H9 (cell line): ENCODE measurements at regions not wholly inside any gene's neighbourhood (a gene's known extent, or its start where the extent isn't known, plus 50 kb on each side); places are given as distances from the start of the nearest gene placed in this dataset.

Experiments used
- DNase-seq: peaks from one replicate; pipeline ENCODE4 v3.0.0-alpha.2; 2017
- H2AFZ ChIP-seq: one replicate; pipeline ENCODE4 v1.6.1; 2013; ENCODE audit warnings: mild to moderate bottlenecking, low read length, control low read depth, moderate library complexity
- H2AK5ac ChIP-seq: 2 replicates; pipeline ENCODE4 v1.6.1; 2013; ENCODE audit warnings: low read length, control low read depth, mixed read lengths; ENCODE audit not compliant: insufficient read length
- H2BK120ac ChIP-seq: one replicate; pipeline ENCODE4 v1.6.1; 2013; ENCODE audit warnings: low read depth, mild to moderate bottlenecking, low read length, control low read depth, inconsistent platforms; ENCODE audit not compliant: poor library complexity, severe bottlenecking
- H2BK12ac ChIP-seq: 2 replicates; pipeline ENCODE4 v1.6.1; 2013; ENCODE audit warnings: low read length, control low read depth, mixed read lengths, low read depth; ENCODE audit not compliant: insufficient read length
- H2BK15ac ChIP-seq: 2 replicates; pipeline ENCODE4 v1.6.1; 2013; ENCODE audit warnings: low read depth, low read length, control low read depth
- H2BK20ac ChIP-seq: one replicate; pipeline ENCODE4 v1.6.1; 2013; ENCODE audit warnings: low read depth, mild to moderate bottlenecking, low read length, control low read depth, inconsistent platforms; ENCODE audit not compliant: poor library complexity, severe bottlenecking
- H2BK5ac ChIP-seq: 2 replicates; pipeline ENCODE4 v1.6.1; 2013; ENCODE audit warnings: low read length, control low read depth, mixed read lengths; ENCODE audit not compliant: insufficient read length
- H3K14ac ChIP-seq: 2 replicates; pipeline ENCODE4 v1.6.1; 2013; ENCODE audit warnings: low read length, control low read depth; ENCODE audit not compliant: insufficient read depth
- H3K18ac ChIP-seq: 2 replicates; pipeline ENCODE4 v1.6.1; 2013; ENCODE audit warnings: low read depth, mild to moderate bottlenecking, mixed read lengths, low read length, control low read depth; ENCODE audit not compliant: insufficient read length
- H3K23ac ChIP-seq: 2 replicates; pipeline ENCODE4 v1.6.1; 2013; ENCODE audit warnings: low read length, control low read depth, mixed read lengths, low read depth; ENCODE audit not compliant: insufficient read length
- H3K23me2 ChIP-seq: 2 replicates; pipeline ENCODE4 v1.6.1; 2013; ENCODE audit warnings: low read depth, mild to moderate bottlenecking, mixed read lengths, low read length, control low read depth; ENCODE audit not compliant: insufficient read length, poor library complexity, severe bottlenecking
- H3K27ac ChIP-seq: 2 replicates; pipeline ENCODE4 v1.5.1; 2013; ENCODE audit warnings: low read length, control low read depth, mixed read lengths, low read depth; ENCODE audit not compliant: insufficient read length
- H3K27me3 ChIP-seq: 2 replicates; pipeline ENCODE4 v1.6.1; 2013; ENCODE audit warnings: low read length, control low read depth, inconsistent platforms; ENCODE audit not compliant: insufficient read depth
- H3K4ac ChIP-seq: 2 replicates; pipeline ENCODE4 v1.6.1; 2013; ENCODE audit warnings: low read depth, mild to moderate bottlenecking, control low read depth, inconsistent platforms, low read length, moderate library complexity
- H3K4me1 ChIP-seq: 2 replicates; pipeline ENCODE4 v1.6.1; 2013; ENCODE audit warnings: low read length, control low read depth, inconsistent platforms; ENCODE audit not compliant: insufficient read depth
- H3K4me2 ChIP-seq: 2 replicates; pipeline ENCODE4 v1.6.1; 2013; ENCODE audit warnings: low read length, control low read depth, mixed read lengths; ENCODE audit not compliant: insufficient read length, insufficient read depth
- H3K56ac ChIP-seq: 2 replicates; pipeline ENCODE4 v1.6.1; 2013; ENCODE audit warnings: low read depth, mild to moderate bottlenecking, mixed read lengths, low read length, control low read depth; ENCODE audit not compliant: insufficient read length
- H3K79me1 ChIP-seq: 2 replicates; pipeline ENCODE4 v1.6.1; 2013; ENCODE audit warnings: low read depth, mild to moderate bottlenecking, moderate library complexity, low read length, control low read depth, inconsistent platforms; ENCODE audit not compliant: insufficient read depth, poor library complexity, severe bottlenecking
- H3K79me2 ChIP-seq: 2 replicates; pipeline ENCODE4 v1.6.1; 2013; ENCODE audit warnings: low read length, control low read depth, inconsistent platforms; ENCODE audit not compliant: insufficient read depth
- H3K9ac ChIP-seq: 2 replicates; pipeline ENCODE4 v1.6.1; 2013; ENCODE audit warnings: low read length, control low read depth, mixed read lengths; ENCODE audit not compliant: insufficient read length; ENCODE audit errors: extremely low read depth
- H3K9me3 ChIP-seq: one replicate; pipeline ENCODE4 v1.6.1; 2013; ENCODE audit warnings: low read depth, low read length, inconsistent platforms; ENCODE audit not compliant: control insufficient read depth
- H3T11ph ChIP-seq: one replicate; pipeline ENCODE4 v1.6.1; 2013; ENCODE audit warnings: mild to moderate bottlenecking, low read length, control low read depth, inconsistent platforms
- H4K20me1 ChIP-seq: one replicate; pipeline ENCODE4 v1.6.1; 2013; ENCODE audit not compliant: control insufficient read depth, insufficient read length, insufficient read depth
- H4K5ac ChIP-seq: 2 replicates; pipeline ENCODE4 v1.6.1; 2013; ENCODE audit warnings: low read depth, mild to moderate bottlenecking, mixed read lengths, low read length, control low read depth; ENCODE audit not compliant: insufficient read length
- H4K8ac ChIP-seq: replicated peaks from 2 replicates; pipeline ENCODE4 v1.6.1; 2013; ENCODE audit warnings: low read length, control low read depth, mixed read lengths, low read depth; ENCODE audit not compliant: insufficient read length
- H4K91ac ChIP-seq: 2 replicates; pipeline ENCODE4 v1.6.1; 2013; ENCODE audit warnings: low read depth, mild to moderate bottlenecking, moderate library complexity, mixed read lengths, low read length, control low read depth; ENCODE audit not compliant: insufficient read length
- H3K27ac Mint-ChIP-seq, 3 experiments: 2 replicates in 2 of 3; 3 replicates in 1 of 3; pipeline ENCODE4 v1.8.0; 2020 to 2021; ENCODE audit warnings: mixed read lengths in 3 of 3, mild to moderate bottlenecking in 1 of 3, moderate library complexity in 1 of 3
- H3K27me3 Mint-ChIP-seq: 2 replicates; pipeline ENCODE4 v1.8.0; 2021; ENCODE audit warnings: low read depth, mild to moderate bottlenecking, moderate library complexity, mixed read lengths
- H3K36me3 Mint-ChIP-seq, 3 experiments: 2 replicates in 2 of 3; 3 replicates in 1 of 3; pipeline ENCODE4 v1.8.0; 2020 to 2021; ENCODE audit warnings: low read depth in 3 of 3, mixed read lengths in 3 of 3; ENCODE audit not compliant: insufficient read depth in 1 of 3
- H3K4me1 Mint-ChIP-seq, 2 experiments: 2 replicates each; pipeline ENCODE4 v1.8.0; 2020; ENCODE audit warnings: mixed read lengths in 2 of 2
- H3K4me3 Mint-ChIP-seq, 2 experiments: 2 replicates in 1 of 2; 3 replicates in 1 of 2; pipeline ENCODE4 v1.8.0; 2020 to 2021; ENCODE audit warnings: mild to moderate bottlenecking in 2 of 2, mixed read lengths in 2 of 2, moderate library complexity in 1 of 2
- H3K9me3 Mint-ChIP-seq, 2 experiments: 2 replicates in 1 of 2; 3 replicates in 1 of 2; pipeline ENCODE4 v1.8.0; 2020; ENCODE audit warnings: mild to moderate bottlenecking in 2 of 2, mixed read lengths in 2 of 2, moderate library complexity in 1 of 2
- WGBS: extraction: QIAGEN DNeasy Blood & Tissue Kit; methylation state at CpG from one replicate; pipeline ENCODE4 v1.1.7; 2013; ENCODE audit warnings: missing lambda C conversion rate, low lambda C conversion rate, mixed read lengths; ENCODE audit not compliant: insufficient read length; ENCODE audit errors: extremely low coverage; 5-methylcytosine and 5-hydroxymethylcytosine counted together
- TF ChIP-seq, protein P1 (sequence below): fragments of 200-600 bp; sonication (generic); conservative IDR thresholded peaks from 3 replicates; pipeline ENCODE4 v1.8.0; 2021; ENCODE audit warnings: antibody characterized with exemption, mild to moderate bottlenecking

DNA sequence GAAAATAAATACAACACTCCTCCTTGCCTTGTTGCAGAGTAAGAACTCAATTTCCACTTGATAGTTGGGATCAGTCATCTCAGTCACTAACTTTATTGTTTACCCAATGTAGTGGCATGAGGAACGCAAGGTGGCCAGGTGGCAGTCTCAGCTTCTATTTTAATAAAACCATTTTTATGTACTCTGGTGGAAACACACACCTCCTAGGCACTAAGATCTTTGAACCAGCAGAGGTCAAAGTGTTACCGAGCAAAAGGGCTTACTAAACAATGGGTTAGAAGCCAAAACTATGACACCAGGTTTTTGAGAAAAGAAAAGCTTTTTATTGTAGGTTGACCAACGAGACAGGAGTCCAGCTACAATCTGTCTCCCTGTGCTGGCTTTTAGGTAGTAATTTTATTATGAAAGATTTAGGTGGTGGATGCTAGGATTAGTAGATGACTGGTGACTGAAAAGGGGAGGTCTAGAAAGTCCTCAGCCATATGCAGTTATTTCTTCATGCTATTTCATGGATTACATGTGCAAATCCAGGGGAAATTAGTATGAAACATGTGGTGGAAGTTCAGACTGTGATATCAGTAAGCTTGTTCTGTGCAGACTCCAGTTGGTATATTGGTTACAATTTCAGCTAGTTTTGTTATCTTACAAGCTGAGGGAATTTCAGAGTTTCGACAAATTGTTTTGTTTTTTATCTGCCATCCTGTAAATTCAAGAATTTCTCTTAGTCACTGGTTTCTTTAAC, 122.3 kb downstream of the PCTP start:
- no peak overlapping the region for H3K4ac ChIP-seq
- no peak overlapping the region for H2BK120ac ChIP-seq
- no peak overlapping the region for H2BK5ac ChIP-seq
- no peak overlapping the region for H3K23ac ChIP-seq
- no peak overlapping the region for H3K27ac Mint-ChIP-seq
- no peak overlapping the region for H3T11ph ChIP-seq
- H3K9me3 ChIP-seq, result no peaks in the 10 kb centered on the region
- H3K27ac ChIP-seq, result no peak overlapping the region
- H3K23me2 ChIP-seq, result no peaks in the 10 kb centered on the region
- H3K18ac ChIP-seq, result no peak overlapping the region
- WGBS, result no CpG with 5 or more reads among the region's 4 CpGs
- no peaks in the 10 kb centered on the region for H4K20me1 ChIP-seq
- H3K27me3 Mint-ChIP-seq, result peaks cover 3% of the 10 kb centered on the region
- H3K9ac ChIP-seq, result no peak overlapping the region
- peaks cover 5 to 17% (median 9%) of the 10 kb centered on the region in 3 experiments for H3K36me3 Mint-ChIP-seq
- TF ChIP-seq, protein P1, sequence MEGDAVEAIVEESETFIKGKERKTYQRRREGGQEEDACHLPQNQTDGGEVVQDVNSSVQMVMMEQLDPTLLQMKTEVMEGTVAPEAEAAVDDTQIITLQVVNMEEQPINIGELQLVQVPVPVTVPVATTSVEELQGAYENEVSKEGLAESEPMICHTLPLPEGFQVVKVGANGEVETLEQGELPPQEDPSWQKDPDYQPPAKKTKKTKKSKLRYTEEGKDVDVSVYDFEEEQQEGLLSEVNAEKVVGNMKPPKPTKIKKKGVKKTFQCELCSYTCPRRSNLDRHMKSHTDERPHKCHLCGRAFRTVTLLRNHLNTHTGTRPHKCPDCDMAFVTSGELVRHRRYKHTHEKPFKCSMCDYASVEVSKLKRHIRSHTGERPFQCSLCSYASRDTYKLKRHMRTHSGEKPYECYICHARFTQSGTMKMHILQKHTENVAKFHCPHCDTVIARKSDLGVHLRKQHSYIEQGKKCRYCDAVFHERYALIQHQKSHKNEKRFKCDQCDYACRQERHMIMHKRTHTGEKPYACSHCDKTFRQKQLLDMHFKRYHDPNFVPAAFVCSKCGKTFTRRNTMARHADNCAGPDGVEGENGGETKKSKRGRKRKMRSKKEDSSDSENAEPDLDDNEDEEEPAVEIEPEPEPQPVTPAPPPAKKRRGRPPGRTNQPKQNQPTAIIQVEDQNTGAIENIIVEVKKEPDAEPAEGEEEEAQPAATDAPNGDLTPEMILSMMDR, result no peak
- H3K79me1 ChIP-seq, result no peaks in the 10 kb centered on the region
- peaks cover 3 to 5% of the 10 kb centered on the region in 2 experiments; a peak in 2 of 4 replicates for H3K4me1 Mint-ChIP-seq
- H3K4me3 Mint-ChIP-seq, result no peak overlapping the region
- no peak overlapping the region for H4K91ac ChIP-seq
- no peak for DNase-seq
- H3K4me2 ChIP-seq, result no peak overlapping the region
- H3K4me1 ChIP-seq, result no peaks in the 10 kb centered on the region; the same call in 1 of the 2 replicates
- no peak overlapping the region for H2BK15ac ChIP-seq
- no peak overlapping the region for H2BK20ac ChIP-seq
- H2AFZ ChIP-seq, result no peak overlapping the region
- no peak overlapping the region for H2AK5ac ChIP-seq
- H4K5ac ChIP-seq, result no peak overlapping the region
- H3K79me2 ChIP-seq, result no peaks in the 10 kb centered on the region
- no peak overlapping the region for H4K8ac ChIP-seq
- H3K56ac ChIP-seq, result no peak overlapping the region
- no peaks in the 10 kb centered on the region for H3K27me3 ChIP-seq
- H2BK12ac ChIP-seq, result no peak overlapping the region
- no peak overlapping the region for H3K14ac ChIP-seq
- peaks cover 11 to 14% of the 10 kb centered on the region in 2 experiments for H3K9me3 Mint-ChIP-seq
